B cell (primary cell): ENCODE measurements at regions not wholly inside any gene's neighbourhood (a gene's known extent, or its start where the extent isn't known, plus 50 kb on each side); places are given as distances from the start of the nearest gene placed in this dataset.

ENCODE experiments used
- CTCF ChIP-seq: fragments of 200-600 bp; IDR thresholded peaks from one replicate; pipeline ENCODE4 v1.8.0; 2022; ENCODE audit warnings: antibody characterized with exemption, mild to moderate bottlenecking
- EZH2 ChIP-seq: IDR thresholded peaks from 2 replicates; pipeline ENCODE4 v1.6.1; 2012; ENCODE audit warnings: borderline replicate concordance, low read depth, mild to moderate bottlenecking, moderate library complexity, low read length; ENCODE audit not compliant: insufficient read depth, poor library complexity, severe bottlenecking

GRCh38 chr7:68146983-68147382, 1150.3 kb downstream of the TYW1 start:
- TF ChIP-seq CTCF (no peak), EZH2 (no peak)
